GM23338 (cell line): ENCODE measurements at regions not wholly inside any gene's neighbourhood (a gene's known extent, or its start where the extent isn't known, plus 50 kb on each side); places are given as distances from the start of the nearest gene placed in this dataset.

Experiments used
- ATAC-seq: fragments of 200-7000 bp; cut with Tn5 transposase; 3 replicates; pipeline ENCODE4 v1.9.1; 2020
- DNase-seq: peaks from one replicate; pipeline ENCODE4 v3.0.0-alpha.2; 2015; ENCODE audit warnings: low spot score
- H2AFZ ChIP-seq: fragments of 200-600 bp; sonication (generic); 2 replicates; pipeline ENCODE4 v1.8.0; 2016; ENCODE audit warnings: antibody characterized with exemption, mild to moderate bottlenecking, moderate library complexity
- H3F3A ChIP-seq: fragments of 200-600 bp; sonication (generic); replicated peaks from 2 replicates; pipeline ENCODE4 v1.8.0; 2017; ENCODE audit warnings: antibody characterized with exemption, mixed run types, low read depth
- H3K27ac ChIP-seq: fragments of 200-600 bp; sonication (generic); 2 replicates; pipeline ENCODE4 v1.6.1; 2016; ENCODE audit warnings: low read depth
- H3K27me3 ChIP-seq: fragments of 200-600 bp; sonication (generic); 2 replicates; pipeline ENCODE4 v1.8.0; 2016; ENCODE audit warnings: mild to moderate bottlenecking, mixed run types, moderate library complexity; ENCODE audit not compliant: insufficient read depth
- H3K36me3 ChIP-seq: fragments of 200-600 bp; sonication (generic); 2 replicates; pipeline ENCODE4 v1.8.0; 2016; ENCODE audit warnings: mild to moderate bottlenecking; ENCODE audit not compliant: insufficient read depth
- H3K4me1 ChIP-seq: fragments of 200-600 bp; sonication (generic); 2 replicates; pipeline ENCODE4 v1.8.0; 2016; ENCODE audit warnings: mild to moderate bottlenecking, moderate library complexity; ENCODE audit not compliant: insufficient read depth
- H3K4me2 ChIP-seq: fragments of 200-600 bp; sonication (generic); 2 replicates; pipeline ENCODE4 v1.7.1; 2017; ENCODE audit warnings: mixed run types
- H3K4me3 ChIP-seq: fragments of 200-600 bp; sonication (generic); 2 replicates; pipeline ENCODE4 v1.6.1; 2016; ENCODE audit warnings: mixed run types
- H3K79me2 ChIP-seq: fragments of 200-600 bp; sonication (generic); replicated peaks from 2 replicates; pipeline ENCODE4 v1.8.0; 2017; ENCODE audit warnings: mild to moderate bottlenecking; ENCODE audit not compliant: insufficient read depth
- H3K9me2 ChIP-seq: fragments of 200-600 bp; sonication (generic); 2 replicates; pipeline ENCODE4 v1.8.0; 2017; ENCODE audit not compliant: insufficient read depth
- H4K20me1 ChIP-seq: fragments of 200-600 bp; sonication (generic); replicated peaks from 2 replicates; pipeline ENCODE4 v1.8.0; 2017; ENCODE audit warnings: mild to moderate bottlenecking; ENCODE audit not compliant: insufficient read depth
- H3K27ac Mint-ChIP-seq: 2 replicates; pipeline ENCODE4 v1.8.0; 2020; ENCODE audit warnings: inconsistent platforms, mild to moderate bottlenecking, moderate library complexity, mixed read lengths
- H3K27me3 Mint-ChIP-seq: 3 replicates; pipeline ENCODE4 v1.8.0; 2022; ENCODE audit warnings: low read depth, mild to moderate bottlenecking, moderate library complexity, mixed read lengths, inconsistent platforms; ENCODE audit not compliant: insufficient read depth, poor library complexity
- H3K36me3 Mint-ChIP-seq: 3 replicates; pipeline ENCODE4 v1.8.0; 2021; ENCODE audit warnings: low read depth, mild to moderate bottlenecking, inconsistent platforms, moderate library complexity, mixed read lengths
- H3K4me1 Mint-ChIP-seq: 3 replicates; pipeline ENCODE4 v1.8.0; 2020; ENCODE audit warnings: mild to moderate bottlenecking, inconsistent platforms, mixed read lengths
- H3K4me3 Mint-ChIP-seq: 3 replicates; pipeline ENCODE4 v1.8.0; 2021; ENCODE audit warnings: moderate library complexity, mild to moderate bottlenecking, inconsistent platforms, mixed read lengths
- H3K9me3 Mint-ChIP-seq: 3 replicates; pipeline ENCODE4 v1.8.0; 2020; ENCODE audit warnings: moderate library complexity, mild to moderate bottlenecking, inconsistent platforms, mixed read lengths
- CREB1 ChIP-seq: fragments of 250-450 bp; sonication (Bioruptor Pico); IDR thresholded peaks from 2 replicates; pipeline ENCODE4 v1.5.0; 2020; ENCODE audit warnings: low read depth, mild to moderate bottlenecking, moderate library complexity
- CTCF ChIP-seq, 2 experiments: fragments of 200-600 bp in 1 of 2; sonication (generic) in 1 of 2; conservative IDR thresholded peaks; 2 replicates each; pipeline versions ENCODE4 v1.5.1 to v1.6.1; 2016 to 2017; ENCODE audit warnings: antibody characterized with exemption in 2 of 2, low read depth in 2 of 2, mild to moderate bottlenecking in 2 of 2, moderate library complexity in 1 of 2
- EZH2 ChIP-seq: fragments of 200-600 bp; sonication (generic); IDR thresholded peaks from one replicate; pipeline ENCODE4 v1.8.0; 2017; ENCODE audit warnings: antibody characterized with exemption, mild to moderate bottlenecking, low read depth; ENCODE audit not compliant: unreplicated experiment
- EZH2phosphoT487 ChIP-seq: fragments of 200-600 bp; sonication (generic); IDR thresholded peaks from one replicate; pipeline ENCODE4 v1.8.1; 2018; ENCODE audit warnings: antibody characterized with exemption; ENCODE audit not compliant: unreplicated experiment
- JUNB ChIP-seq: IDR thresholded peaks from one replicate; pipeline ENCODE4 v1.6.1; 2016; ENCODE audit warnings: antibody characterized with exemption; ENCODE audit not compliant: unreplicated experiment
- NANOG ChIP-seq: IDR thresholded peaks from 2 replicates; pipeline ENCODE4 v1.6.1; 2016; ENCODE audit warnings: antibody characterized with exemption, borderline replicate concordance
- POLR2AphosphoS5 ChIP-seq: IDR thresholded peaks from 2 replicates; pipeline ENCODE4 v1.6.1; 2016; ENCODE audit warnings: antibody characterized with exemption, low read depth
- REST ChIP-seq: IDR thresholded peaks from one replicate; pipeline ENCODE4 v1.6.1; 2018; ENCODE audit warnings: antibody characterized with exemption; ENCODE audit not compliant: unreplicated experiment
- STAT1 ChIP-seq: IDR thresholded peaks from one replicate; pipeline ENCODE4 v1.6.1; 2016; ENCODE audit warnings: antibody characterized with exemption; ENCODE audit not compliant: unreplicated experiment
- ZNF114 ChIP-seq: fragments of 250-450 bp; sonication (Bioruptor Pico); IDR thresholded peaks from 2 replicates; pipeline ENCODE4 v1.5.0; 2020; ENCODE audit warnings: mild to moderate bottlenecking, moderate library complexity
- ZNF331 ChIP-seq: fragments of 250-450 bp; sonication (Bioruptor Pico); IDR thresholded peaks from 2 replicates; pipeline ENCODE4 v1.5.0; 2020; ENCODE audit warnings: low read depth, mild to moderate bottlenecking, moderate library complexity
- TF ChIP-seq, protein P1 (sequence below): IDR thresholded peaks from 2 replicates; pipeline ENCODE4 v1.6.1; 2016; ENCODE audit warnings: antibody characterized with exemption
- TF ChIP-seq, protein P2 (sequence below): fragments of 250-450 bp; sonication (Bioruptor Pico); IDR thresholded peaks from 2 replicates; pipeline ENCODE4 v1.5.0; 2020; ENCODE audit warnings: mild to moderate bottlenecking, moderate library complexity

DNA sequence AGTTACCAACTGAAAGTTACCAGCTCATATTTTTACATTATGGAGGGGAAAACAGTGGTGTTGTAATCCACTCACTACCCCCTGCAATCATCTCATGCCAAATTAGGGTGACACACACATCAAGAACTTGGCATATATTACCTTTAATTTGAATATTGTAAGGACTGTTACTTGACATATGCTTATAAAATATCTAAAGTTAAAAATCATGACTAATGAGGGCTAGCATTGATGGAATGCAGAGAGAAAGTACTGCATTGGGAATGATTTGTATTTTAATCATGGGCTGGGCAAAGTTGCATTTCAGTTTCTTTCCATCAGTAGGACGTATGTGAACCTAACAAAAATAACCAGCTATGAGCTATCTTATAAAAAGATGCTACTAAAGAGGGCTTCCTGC is 517.5 kb upstream of the GRIA3 start:
- no peaks in the 10 kb centered on the region; the same call in 1 of the 2 replicates for H3K4me1 ChIP-seq
- no peaks in the 10 kb centered on the region for H3F3A ChIP-seq
- Mint-ChIP-seq H3K4me1 (peaks cover 8% of the 10 kb centered on the region; the same call in 2 of the 3 replicates), H3K27me3 (no peaks in the 10 kb centered on the region), H3K9me3 (no peaks in the 10 kb centered on the region), H3K27ac (no peak overlapping the region), H3K36me3 (no peaks in the 10 kb centered on the region; the same call in 2 of the 3 replicates), H3K4me3 (no peak overlapping the region)
- H2AFZ ChIP-seq: no peak overlapping the region
- H3K4me2 ChIP-seq: no peak overlapping the region
- H3K9me2 ChIP-seq: no peaks in the 10 kb centered on the region
- DNase-seq (no peak), ATAC-seq (no peak)
- H3K27ac ChIP-seq: no peak overlapping the region
- H3K79me2 ChIP-seq: no peaks in the 10 kb centered on the region
- TF ChIP-seq, protein P1, sequence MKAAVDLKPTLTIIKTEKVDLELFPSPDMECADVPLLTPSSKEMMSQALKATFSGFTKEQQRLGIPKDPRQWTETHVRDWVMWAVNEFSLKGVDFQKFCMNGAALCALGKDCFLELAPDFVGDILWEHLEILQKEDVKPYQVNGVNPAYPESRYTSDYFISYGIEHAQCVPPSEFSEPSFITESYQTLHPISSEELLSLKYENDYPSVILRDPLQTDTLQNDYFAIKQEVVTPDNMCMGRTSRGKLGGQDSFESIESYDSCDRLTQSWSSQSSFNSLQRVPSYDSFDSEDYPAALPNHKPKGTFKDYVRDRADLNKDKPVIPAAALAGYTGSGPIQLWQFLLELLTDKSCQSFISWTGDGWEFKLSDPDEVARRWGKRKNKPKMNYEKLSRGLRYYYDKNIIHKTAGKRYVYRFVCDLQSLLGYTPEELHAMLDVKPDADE: no peak
- TF ChIP-seq EZH2phosphoT487 (no peak), ZNF331 (CRISPR knock-in tag) (no peak), JUNB (no peak), ZNF114 (no peak), CTCF (conservative IDR thresholded peaks at IDR 0.05; ENCODE audit: low read depth in 2 of 2) (no peak), STAT1 (no peak), CREB1 (no peak), NANOG (no peak), POLR2AphosphoS5 (no peak), EZH2 (no peak), REST (no peak)
- TF ChIP-seq, protein P2, sequence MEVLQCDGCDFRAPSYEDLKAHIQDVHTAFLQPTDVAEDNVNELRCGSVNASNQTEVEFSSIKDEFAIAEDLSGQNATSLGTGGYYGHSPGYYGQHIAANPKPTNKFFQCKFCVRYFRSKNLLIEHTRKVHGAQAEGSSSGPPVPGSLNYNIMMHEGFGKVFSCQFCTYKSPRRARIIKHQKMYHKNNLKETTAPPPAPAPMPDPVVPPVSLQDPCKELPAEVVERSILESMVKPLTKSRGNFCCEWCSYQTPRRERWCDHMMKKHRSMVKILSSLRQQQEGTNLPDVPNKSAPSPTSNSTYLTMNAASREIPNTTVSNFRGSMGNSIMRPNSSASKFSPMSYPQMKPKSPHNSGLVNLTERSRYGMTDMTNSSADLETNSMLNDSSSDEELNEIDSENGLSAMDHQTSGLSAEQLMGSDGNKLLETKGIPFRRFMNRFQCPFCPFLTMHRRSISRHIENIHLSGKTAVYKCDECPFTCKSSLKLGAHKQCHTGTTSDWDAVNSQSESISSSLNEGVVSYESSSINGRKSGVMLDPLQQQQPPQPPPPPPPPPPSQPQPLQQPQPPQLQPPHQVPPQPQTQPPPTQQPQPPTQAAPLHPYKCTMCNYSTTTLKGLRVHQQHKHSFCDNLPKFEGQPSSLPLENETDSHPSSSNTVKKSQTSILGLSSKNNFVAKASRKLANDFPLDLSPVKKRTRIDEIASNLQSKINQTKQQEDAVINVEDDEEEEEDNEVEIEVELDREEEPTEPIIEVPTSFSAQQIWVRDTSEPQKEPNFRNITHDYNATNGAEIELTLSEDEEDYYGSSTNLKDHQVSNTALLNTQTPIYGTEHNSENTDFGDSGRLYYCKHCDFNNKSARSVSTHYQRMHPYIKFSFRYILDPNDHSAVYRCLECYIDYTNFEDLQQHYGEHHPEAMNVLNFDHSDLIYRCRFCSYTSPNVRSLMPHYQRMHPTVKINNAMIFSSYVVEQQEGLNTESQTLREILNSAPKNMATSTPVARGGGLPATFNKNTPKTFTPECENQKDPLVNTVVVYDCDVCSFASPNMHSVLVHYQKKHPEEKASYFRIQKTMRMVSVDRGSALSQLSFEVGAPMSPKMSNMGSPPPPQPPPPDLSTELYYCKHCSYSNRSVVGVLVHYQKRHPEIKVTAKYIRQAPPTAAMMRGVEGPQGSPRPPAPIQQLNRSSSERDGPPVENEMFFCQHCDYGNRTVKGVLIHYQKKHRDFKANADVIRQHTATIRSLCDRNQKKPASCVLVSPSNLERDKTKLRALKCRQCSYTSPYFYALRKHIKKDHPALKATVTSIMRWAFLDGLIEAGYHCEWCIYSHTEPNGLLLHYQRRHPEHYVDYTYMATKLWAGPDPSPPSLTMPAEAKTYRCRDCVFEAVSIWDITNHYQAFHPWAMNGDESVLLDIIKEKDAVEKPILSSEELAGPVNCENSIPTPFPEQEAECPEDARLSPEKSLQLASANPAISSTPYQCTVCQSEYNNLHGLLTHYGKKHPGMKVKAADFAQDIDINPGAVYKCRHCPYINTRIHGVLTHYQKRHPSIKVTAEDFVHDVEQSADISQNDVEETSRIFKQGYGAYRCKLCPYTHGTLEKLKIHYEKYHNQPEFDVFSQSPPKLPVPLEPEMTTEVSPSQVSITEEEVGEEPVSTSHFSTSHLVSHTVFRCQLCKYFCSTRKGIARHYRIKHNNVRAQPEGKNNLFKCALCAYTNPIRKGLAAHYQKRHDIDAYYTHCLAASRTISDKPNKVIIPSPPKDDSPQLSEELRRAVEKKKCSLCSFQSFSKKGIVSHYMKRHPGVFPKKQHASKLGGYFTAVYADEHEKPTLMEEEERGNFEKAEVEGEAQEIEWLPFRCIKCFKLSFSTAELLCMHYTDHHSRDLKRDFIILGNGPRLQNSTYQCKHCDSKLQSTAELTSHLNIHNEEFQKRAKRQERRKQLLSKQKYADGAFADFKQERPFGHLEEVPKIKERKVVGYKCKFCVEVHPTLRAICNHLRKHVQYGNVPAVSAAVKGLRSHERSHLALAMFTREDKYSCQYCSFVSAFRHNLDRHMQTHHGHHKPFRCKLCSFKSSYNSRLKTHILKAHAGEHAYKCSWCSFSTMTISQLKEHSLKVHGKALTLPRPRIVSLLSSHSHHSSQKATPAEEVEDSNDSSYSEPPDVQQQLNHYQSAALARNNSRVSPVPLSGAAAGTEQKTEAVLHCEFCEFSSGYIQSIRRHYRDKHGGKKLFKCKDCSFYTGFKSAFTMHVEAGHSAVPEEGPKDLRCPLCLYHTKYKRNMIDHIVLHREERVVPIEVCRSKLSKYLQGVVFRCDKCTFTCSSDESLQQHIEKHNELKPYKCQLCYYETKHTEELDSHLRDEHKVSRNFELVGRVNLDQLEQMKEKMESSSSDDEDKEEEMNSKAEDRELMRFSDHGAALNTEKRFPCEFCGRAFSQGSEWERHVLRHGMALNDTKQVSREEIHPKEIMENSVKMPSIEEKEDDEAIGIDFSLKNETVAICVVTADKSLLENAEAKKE: no peak
- H3K36me3 ChIP-seq: no peaks in the 10 kb centered on the region
- H4K20me1 ChIP-seq: no peaks in the 10 kb centered on the region
- H3K4me3 ChIP-seq: no peak overlapping the region
- no peaks in the 10 kb centered on the region for H3K27me3 ChIP-seq
